Hematopoietic multipotent progenitor cell treated with erythropoietin and hydrocortisone succinate and interleukin-3 and kit ligand, for 6 days (in vitro differentiated cells): ENCODE measurements at regions not wholly inside any gene's neighbourhood (a gene's known extent, or its start where the extent isn't known, plus 50 kb on each side); places are given as distances from the start of the nearest gene placed in this dataset.
A peak's percentile ranks its signal among the peaks of the same experiment; 100 is the strongest.
"Not testable (repeated sequence)": the region's sequence is repeated elsewhere in the genome, so short reads cannot be mapped to it uniquely, and the experiment has no call there.

ENCODE experiments used
- DNase-seq: peaks from one replicate; pipeline ENCODE4 v3.0.0-alpha.2; 2015

DNA sequence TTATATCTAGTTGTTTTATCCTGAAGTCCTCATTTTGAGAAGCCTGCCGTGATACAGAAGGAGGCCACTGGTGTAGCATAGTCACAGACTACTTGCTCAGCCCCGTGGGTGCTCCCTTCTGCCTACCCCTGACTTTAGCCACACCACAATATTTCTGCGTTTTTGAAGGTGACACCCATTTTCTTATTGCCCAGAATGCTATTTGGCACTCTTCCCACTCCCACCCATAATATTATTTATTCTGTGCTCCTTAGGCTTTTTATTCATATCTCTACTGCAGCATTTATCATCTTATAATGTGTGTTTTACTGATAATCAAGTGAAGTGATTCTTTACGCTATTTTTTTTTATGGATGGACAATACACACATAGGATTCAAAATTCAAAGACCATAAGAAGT is 107.3 kb downstream of the OR2B2 start:
- DNase-seq = peak; percentile 57

- DNase-seq = peak; percentile 49
Measured at GRCh38 chr6:27800731-27801373, 111.3 kb downstream of the OR2B2 start.

DNA sequence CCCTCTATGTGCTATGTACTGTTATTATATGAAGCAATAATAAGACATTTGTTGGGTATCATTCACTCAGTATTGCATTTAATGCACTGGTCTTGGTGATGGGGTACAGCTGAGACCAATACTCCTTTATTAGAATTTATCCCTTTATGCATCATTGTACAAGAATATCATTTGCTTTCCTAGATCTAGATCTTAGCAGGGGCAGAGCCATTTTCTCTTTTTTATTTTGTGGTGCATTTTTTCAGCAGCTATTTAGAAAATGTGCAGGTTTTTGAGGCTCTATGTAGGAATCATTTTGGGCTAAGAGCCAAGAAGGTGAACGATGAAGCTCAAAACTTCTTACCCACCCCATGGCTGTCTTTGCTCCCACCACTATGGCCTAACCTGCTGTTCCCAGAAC is 114.2 kb downstream of the OR2B2 start:
- DNase-seq = no peak

DNA sequence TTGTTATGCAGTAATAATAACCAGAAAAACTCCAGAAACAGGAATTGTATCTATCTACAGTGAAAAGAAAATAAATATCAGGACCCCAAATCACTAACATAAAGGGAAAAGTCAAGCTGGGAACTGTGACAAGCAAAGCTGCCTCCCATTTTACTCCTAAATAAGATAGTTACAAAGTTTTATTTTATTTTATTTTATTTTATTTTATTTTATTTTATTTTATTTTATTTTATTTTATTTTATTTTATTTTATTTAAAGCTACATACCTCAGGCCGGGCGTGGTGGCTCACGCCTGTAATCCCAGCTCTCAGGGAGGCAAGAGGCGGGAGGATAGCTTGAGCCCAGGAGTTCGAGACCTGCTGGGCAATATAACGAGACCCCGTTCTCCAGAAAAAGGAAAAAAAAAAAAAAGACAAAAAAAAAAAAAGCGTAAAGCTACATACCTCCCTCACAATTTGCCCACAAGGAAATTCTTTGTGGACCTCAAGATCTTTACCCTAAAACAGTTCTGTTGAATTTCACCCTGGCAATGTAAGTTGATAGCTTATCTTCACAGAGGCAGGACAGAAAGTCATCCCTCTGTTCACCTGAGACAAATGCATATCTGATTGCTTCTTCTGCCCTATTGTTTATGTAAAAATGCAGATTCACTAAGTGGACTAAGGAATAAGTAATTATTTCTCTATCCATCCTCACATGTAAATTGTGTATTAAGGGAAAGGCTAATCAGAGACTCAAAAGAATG is 115.3 kb downstream of the OR2B2 start:
- not testable (repeated sequence) for DNase-seq

- DNase-seq = peak; percentile 94
Measured at GRCh38 chr6:27795697-27796494, 116.3 kb downstream of the OR2B2 start.

GRCh38 chr6:27791182-27791943 is 120.8 kb downstream of the OR2B2 start:
- DNase-seq = peak; percentile 81

GRCh38 chr6:27788376-27788775 is 123.8 kb downstream of the OR2B2 start:
- DNase-seq = not testable (repeated sequence)

- DNase-seq = no peak
Measured at GRCh38 chr6:27786048-27786447, 126.1 kb downstream of the OR2B2 start.

GRCh38 chr6:27785294-27785693 is 126.9 kb downstream of the OR2B2 start:
- peak; percentile 73 for DNase-seq

DNA sequence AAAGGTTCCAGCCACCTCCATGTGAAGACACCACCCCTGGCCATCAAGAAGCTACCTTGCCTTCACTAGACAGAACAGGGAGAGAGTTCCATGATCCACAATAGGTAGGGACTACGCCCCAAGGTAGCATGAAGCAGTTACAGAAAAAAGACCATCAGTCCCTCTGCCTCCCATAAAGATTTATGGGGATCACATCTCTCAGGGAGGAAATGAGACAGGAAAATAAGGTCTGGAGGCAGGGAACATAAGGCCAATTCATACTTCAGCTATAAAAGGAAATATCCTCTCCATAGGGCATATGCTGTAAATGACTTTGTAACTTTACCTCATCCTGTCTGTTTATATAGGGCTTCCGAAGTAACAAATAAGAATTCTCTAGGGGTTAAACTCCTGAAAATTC is 129.4 kb downstream of the OR2B2 start:
- DNase-seq = no peak

DNA sequence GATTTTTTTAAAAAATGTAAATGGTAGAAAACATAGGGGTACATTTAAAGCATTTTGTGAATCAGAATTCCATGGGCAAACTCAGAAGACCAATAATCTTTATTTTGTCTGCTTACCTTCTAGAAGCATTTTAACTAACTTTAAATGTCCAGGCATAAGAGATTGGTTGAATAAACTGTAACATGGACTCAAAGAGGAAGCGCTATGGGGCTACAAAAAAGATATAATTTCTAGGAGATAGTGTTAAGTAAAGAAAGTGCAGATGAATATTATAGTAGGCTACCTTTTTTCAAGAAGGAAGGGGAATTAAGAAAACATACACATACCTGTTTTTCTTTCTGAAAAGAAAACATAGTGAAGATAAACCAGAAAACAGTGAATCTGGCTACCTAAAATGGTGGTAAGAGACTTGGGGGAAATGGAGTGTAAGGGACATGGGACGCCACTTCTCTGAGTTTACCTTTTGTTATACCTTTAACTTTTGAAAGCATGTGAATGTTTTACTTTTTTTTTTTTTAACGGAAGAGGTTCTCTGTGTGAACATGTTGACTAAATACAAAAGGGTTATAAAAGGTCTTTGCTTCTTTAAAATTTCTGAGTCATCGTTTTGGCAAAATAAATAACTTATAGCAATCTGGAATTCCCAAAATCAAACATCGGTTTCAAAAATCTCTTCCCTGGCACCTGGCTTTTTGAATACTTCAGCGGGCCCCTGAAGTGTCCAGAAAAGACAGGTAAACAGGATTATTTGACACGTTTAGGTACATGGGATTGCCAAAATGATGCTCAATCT is 133.4 kb downstream of the OR2B2 start:
- DNase-seq = no peak

- no peak for DNase-seq
Measured at GRCh38 chr6:27777614-27778355, 134.4 kb downstream of the OR2B2 start.

DNA sequence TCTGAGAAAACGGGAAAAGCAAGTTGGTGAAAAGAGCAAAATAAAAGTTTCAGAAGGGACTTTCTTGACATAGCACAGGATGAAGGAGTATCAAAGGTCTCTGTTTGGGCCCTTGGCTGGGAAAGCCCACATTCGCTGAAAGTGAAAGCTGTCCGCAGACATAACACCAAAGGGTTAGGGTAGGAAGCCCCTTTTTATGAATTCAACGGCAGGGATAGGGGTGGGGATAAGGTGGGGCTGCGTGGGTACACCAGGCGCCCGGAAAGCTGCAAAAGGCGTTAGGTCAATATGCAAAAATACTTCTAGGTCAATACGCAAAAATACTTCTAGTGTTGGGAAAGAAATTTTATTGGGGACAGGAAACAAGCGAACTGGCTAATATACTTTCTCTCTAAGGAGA is 135.1 kb downstream of the OR2B2 start:
- DNase-seq = no peak

GRCh38 chr6:27776504-27776903 is 135.7 kb downstream of the OR2B2 start:
- DNase-seq = no peak

DNA sequence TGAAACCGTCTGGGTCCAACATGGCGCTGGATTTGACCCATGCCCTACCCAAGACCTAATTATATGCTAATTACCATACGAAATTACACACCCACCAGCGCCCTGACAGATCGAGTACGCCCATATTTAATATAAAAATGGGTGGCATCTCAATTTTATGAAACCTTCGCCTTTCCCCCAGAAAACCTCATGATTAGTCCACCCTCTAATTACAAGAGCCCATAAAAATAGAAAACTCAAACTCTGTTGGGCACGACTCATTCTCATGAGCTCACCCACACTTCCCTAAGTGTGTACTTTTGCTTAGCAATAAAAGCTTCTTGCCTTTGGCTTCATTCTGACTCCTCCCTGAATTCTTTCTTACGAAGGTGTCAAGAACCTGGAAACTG is 136.4 kb downstream of the OR2B2 start:
- DNase-seq = no peak

DNA sequence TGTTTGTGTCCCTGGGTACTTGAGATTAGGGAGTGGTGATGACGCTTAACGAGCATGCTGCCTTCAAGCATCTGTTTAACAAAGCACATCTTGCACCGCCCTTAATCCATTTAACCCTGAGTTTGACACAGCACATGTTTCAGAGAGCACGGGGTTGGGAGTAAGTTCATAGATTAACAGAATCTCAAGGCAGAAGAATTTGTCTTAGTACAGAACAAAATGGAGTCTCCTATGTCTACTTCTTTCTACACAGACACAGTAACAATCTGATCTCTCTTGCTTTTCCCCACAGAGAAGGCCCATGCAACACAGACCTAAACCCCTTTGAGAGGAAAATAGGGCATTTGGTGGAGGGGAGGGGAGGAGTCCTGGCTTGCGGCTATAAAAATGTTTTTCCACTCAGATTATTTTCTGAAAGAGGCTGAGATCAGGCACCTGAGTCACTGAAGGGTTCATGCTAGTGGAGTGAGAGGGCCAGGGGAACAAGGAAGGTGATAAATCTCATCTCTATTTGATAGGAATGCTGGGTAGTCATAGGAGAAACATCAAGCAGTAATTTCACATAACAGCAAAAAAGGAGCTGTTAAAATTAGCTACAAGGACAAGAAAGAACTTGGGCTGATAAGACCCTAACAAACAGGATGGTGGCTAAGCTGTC is 136.9 kb downstream of the OR2B2 start:
- DNase-seq = not testable (repeated sequence)

DNA sequence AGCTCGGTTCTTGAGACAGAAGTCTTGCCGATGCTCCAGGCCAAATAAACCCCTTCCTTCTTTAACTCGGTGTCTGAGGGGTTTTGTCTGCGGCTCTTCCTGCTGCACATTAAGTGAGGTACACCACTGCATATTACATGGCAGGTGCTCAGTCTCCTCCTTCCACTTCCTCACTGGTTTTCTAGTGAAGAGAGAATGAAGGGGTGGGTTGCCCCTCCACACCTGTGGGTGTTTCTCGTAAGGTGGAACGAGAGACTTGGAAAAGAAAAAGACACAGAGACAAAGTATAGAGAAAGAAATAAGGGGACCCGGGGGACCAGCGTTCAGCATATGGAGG is 138.0 kb downstream of the OR2B2 start:
- DNase-seq = not testable (repeated sequence)

DNA sequence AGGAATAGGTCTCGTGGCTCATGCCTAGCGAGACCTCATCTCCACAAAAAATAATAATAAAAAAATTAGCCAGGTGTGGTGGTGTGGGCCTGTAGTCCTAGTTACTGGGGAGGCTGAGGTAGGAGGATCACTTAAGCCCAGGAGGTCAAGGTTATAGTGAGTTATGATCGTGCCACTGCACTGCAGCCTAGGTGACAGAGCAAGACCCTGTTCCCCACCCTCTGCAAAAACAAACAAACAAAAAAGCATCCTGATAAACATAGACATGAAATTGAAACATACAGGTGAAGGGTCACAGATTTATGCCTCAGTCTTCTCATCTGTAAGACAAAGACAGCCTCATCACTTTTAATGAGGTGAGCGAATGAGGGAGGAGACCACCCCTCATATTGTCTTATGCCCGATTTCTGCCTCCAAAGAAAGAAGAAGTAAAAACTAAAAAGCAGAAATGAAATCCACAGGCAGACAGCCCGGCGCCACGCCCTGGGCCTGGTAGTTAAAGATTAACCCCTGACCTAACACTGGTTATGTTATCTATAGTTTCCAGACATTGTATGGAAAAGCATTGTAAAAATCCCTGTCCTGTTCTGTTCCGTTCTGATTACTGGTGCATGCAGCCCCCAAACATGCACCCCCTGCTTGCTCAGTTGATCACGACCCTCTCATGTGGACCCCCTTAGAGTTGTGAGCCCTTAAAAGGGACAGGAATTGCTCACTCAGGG is 138.5 kb downstream of the OR2B2 start:
- DNase-seq = peak; percentile 79

- peak; percentile 95 for DNase-seq
Measured at GRCh38 chr6:27772261-27773001, 139.8 kb downstream of the OR2B2 start.

DNA sequence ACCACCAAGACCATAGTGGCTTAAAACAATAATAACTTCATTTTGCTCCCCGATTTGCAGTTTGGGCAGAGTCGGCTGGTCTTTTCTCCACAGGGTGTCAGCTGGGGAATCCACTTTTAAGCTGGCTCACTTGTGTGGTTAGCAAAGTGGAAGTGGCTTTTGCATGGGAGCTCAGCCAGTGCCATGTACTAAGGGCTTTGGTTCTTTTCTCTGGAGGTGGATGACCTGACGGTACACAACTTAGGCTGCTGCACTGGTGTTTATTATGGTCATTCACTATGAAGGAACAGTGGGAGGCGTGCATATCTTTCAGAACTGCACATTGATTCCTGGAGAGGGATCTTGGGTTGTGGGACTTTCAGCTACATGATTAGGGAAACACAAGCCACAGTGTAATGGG is 141.0 kb downstream of the OR2B2 start:
- DNase-seq = peak; percentile 47
